ENCODE measurements at regions not wholly inside any gene's neighbourhood (a gene's known extent, or its start where the extent isn't known, plus 50 kb on each side); places are given as distances from the start of the nearest gene placed in this dataset.

GRCh38 chr10:16117305-16117695 is 257.0 kb upstream of the MINDY3 start:
- TF ChIP-seq CTCF (IDR thresholded peaks at IDR 0.05; ENCODE audit: extremely low read depth in 1 of 2, insufficient read depth in 1 of 2, low read depth in 1 of 2, low read length in 2 of 2) (no peak), EZH2 (IDR thresholded peaks at IDR 0.05; ENCODE audit: borderline replicate concordance, low read depth, low read length, severe bottlenecking) (no peak), POLR2AphosphoS5 (IDR thresholded peaks at IDR 0.05; ENCODE audit: insufficient read depth, low read depth, low read length) (no peak), POLR2A (IDR thresholded peaks at IDR 0.05; ENCODE audit: low read depth, low read length) (no peak)

Measured in endothelial cell of umbilical vein (primary cell).